AG04450 (cell line): ENCODE measurements at regions not wholly inside any gene's neighbourhood (a gene's known extent, or its start where the extent isn't known, plus 50 kb on each side); places are given as distances from the start of the nearest gene placed in this dataset.

Source experiments
- CTCF ChIA-PET: fragments of 300-600, 350-600 bp; formaldehyde crosslinking; extraction: SDS; loops from one replicate; lab custom pipeline; 2022; ENCODE audit warnings: antibody characterized with exemption, inconsistent platforms; lab: Charles Lee
- POLR2A ChIA-PET: fragments of 350-600 bp; formaldehyde crosslinking; extraction: SDS; loops from one replicate; lab custom pipeline; 2021; ENCODE audit warnings: antibody characterized with exemption, inconsistent platforms; lab: Yijun Ruan, JAX
- DNase-seq: peaks from one replicate; pipeline ENCODE4 v3.0.0-alpha.2; 2011; ENCODE audit warnings: low read depth, low spot score
- H3K27ac ChIP-seq: one replicate; pipeline ENCODE4 v1.5.1; 2012; ENCODE audit warnings: low read depth, low read length, control low read depth
- H3K27me3 ChIP-seq: one replicate; pipeline ENCODE4 v1.6.0; 2012; ENCODE audit warnings: low read length; ENCODE audit not compliant: control insufficient read depth, insufficient read depth
- H3K4me3 ChIP-seq: 2 replicates; pipeline ENCODE4 v1.5.1; 2011; ENCODE audit warnings: mild to moderate bottlenecking, low read depth, low read length, control low read depth
- H3K9me3 ChIP-seq: 2 replicates; pipeline ENCODE4 v1.5.1; 2012; ENCODE audit warnings: low read length; ENCODE audit not compliant: control insufficient read depth, insufficient read depth
- TF ChIP-seq, protein P1 (sequence below): IDR thresholded peaks from 2 replicates; pipeline ENCODE4 v1.5.1; 2011; ENCODE audit warnings: low read depth, low read length, control low read depth, inconsistent platforms

DNA sequence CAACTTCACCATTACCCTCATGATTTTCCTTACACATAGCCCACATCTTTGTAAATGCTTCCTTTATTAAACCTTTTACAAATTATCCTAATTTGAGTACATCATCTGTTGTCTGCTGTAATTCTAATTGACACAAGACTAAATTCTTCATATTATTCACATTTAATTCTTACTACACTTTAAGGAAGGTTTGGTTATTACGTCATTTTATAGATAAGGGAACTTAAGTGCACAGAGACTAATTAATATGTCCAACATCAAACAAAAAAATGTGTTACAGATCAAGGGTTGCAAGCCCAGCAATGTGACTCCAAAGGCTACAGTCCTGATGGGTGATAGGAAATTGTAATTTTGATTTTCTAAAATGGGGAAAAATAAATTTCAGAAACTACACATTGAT is 289.1 kb upstream of the ZNF385D start:
- no peak for DNase-seq
- ChIA-PET CTCF (no interaction called here), POLR2A (no interaction called here)
- no peaks in the 10 kb centered on the region for H3K9me3 ChIP-seq
- H3K4me3 ChIP-seq: no peak overlapping the region
- TF ChIP-seq, protein P1, sequence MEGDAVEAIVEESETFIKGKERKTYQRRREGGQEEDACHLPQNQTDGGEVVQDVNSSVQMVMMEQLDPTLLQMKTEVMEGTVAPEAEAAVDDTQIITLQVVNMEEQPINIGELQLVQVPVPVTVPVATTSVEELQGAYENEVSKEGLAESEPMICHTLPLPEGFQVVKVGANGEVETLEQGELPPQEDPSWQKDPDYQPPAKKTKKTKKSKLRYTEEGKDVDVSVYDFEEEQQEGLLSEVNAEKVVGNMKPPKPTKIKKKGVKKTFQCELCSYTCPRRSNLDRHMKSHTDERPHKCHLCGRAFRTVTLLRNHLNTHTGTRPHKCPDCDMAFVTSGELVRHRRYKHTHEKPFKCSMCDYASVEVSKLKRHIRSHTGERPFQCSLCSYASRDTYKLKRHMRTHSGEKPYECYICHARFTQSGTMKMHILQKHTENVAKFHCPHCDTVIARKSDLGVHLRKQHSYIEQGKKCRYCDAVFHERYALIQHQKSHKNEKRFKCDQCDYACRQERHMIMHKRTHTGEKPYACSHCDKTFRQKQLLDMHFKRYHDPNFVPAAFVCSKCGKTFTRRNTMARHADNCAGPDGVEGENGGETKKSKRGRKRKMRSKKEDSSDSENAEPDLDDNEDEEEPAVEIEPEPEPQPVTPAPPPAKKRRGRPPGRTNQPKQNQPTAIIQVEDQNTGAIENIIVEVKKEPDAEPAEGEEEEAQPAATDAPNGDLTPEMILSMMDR: no peak
- H3K27me3 ChIP-seq: no peaks in the 10 kb centered on the region
- no peak overlapping the region for H3K27ac ChIP-seq

DNA sequence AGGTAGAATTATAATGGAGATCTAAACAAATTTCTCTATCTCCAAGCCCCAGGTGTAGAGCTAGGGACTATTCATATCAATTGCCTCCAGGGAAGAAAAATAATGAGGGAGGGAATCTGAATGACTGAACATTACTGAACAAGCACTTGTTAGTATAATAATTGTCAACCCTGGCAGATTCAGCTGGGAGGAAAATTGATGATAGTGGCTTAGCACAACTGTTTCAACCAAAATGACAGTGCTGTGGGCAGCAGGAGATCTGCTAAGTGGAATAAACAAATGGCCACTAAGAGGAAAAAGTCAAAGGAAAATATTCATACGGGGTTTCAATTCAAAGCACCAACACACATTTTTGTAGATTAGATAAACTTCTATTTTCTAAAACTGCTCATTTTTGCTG is 294.9 kb upstream of the ZNF385D start:
- no peak for DNase-seq
- H3K4me3 ChIP-seq: no peak overlapping the region
- TF ChIP-seq, protein P1: no peak
- no peaks in the 10 kb centered on the region for H3K9me3 ChIP-seq
- ChIA-PET CTCF (no interaction called here), POLR2A (no interaction called here)
- no peak overlapping the region for H3K27ac ChIP-seq
- H3K27me3 ChIP-seq: no peaks in the 10 kb centered on the region

DNA sequence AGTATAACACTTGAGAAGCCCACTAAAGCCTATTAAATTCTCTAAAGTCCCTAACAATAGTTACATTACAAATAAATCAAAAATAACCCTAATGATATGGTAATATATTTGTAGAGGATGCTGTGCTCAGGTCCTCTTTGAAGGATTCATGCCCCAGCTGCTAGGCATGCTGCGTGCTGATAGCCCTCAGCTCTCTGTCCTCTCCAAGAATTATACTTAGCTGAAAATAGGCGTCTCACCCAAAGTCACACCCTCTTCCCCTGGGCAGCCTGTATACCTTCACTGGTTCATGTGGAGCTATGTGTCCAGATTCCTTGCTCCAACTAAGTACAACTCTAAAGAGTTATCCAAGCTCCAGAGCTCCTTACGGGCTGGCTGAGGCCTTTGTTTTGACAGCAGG is 312.5 kb upstream of the ZNF385D start:
- CTCF ChIA-PET: no interaction called here
- Histone ChIP-seq H3K27me3 (no peaks in the 10 kb centered on the region), H3K9me3 (no peaks in the 10 kb centered on the region), H3K4me3 (no peak overlapping the region), H3K27ac (no peak overlapping the region)
- DNase-seq: no peak
- POLR2A ChIA-PET: interaction anchor here (0.6 kb wide), 1 partner anchor 453 kb away, joined by 3 read pairs; no protein-coding TSS in a partner anchor
- TF ChIP-seq, protein P1: no peak

DNA sequence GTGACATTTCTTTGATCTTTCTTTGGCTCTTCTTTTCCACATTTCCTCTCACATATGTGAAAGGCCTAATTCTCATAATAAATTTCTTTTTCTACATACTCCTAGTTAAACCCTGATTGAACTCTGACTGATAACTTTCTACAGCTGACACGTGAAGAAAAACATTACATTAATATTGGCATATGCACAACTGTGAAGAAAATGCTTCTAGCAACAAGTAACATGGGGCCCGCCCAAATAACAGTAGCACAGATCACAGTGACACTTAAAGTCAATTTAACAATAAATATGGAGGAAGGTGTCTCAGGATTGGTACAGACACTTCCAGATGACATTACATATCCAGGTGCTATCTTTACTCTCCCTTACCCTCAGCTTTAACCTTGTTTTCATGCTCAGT is 317.6 kb upstream of the ZNF385D start:
- CTCF ChIA-PET: no interaction called here
- Histone ChIP-seq H3K27me3 (no peaks in the 10 kb centered on the region), H3K4me3 (no peak overlapping the region), H3K27ac (no peak overlapping the region), H3K9me3 (no peaks in the 10 kb centered on the region)
- DNase-seq: no peak
- TF ChIP-seq, protein P1: no peak
- POLR2A ChIA-PET: no interaction called here

DNA sequence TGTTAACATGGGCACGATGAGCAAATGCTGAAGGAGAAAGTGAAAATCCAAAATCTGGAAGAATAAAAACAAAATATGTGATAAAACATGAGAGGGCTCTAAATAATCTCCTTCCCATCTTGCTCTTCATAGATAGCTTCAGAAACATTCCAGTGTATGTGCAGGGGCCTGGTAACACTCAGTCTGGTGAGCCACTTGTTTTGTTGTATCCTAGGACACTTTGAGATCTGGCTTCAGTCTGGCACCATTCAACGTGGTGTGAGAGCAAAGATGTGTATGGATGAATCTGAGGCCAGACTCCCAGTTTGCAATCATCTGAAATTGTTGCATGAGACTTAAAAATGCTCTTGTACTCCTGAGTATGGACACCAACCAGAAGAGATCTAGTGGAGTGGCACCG is 337.2 kb upstream of the ZNF385D start:
- H3K4me3 ChIP-seq: no peak overlapping the region
- CTCF ChIA-PET: interaction anchor here (0.6 kb wide), 1 partner anchor 18 kb away, joined by 7 read pairs; no protein-coding TSS in a partner anchor
- POLR2A ChIA-PET: no interaction called here

More for the DNA sequence above, 337.2 kb upstream of the ZNF385D start:
- TF ChIP-seq, protein P1: no peak
- Histone ChIP-seq H3K27ac (no peak overlapping the region), H3K27me3 (no peaks in the 10 kb centered on the region), H3K9me3 (no peaks in the 10 kb centered on the region)
- DNase-seq: no peak
